Smooth muscle cell (in vitro differentiated cells): ENCODE measurements at regions not wholly inside any gene's neighbourhood (a gene's known extent, or its start where the extent isn't known, plus 50 kb on each side); places are given as distances from the start of the nearest gene placed in this dataset.

Experiments used
- DNase-seq: peaks from one replicate; lab custom pipeline; 2025; ENCODE audit not compliant: unreplicated experiment; lab: John Stamatoyannopoulos, UW
- H2AFZ ChIP-seq: fragments of 200-600 bp; sonication (generic); 2 replicates; pipeline ENCODE4 v1.6.0; 2016; ENCODE audit warnings: antibody characterized with exemption, low read depth, mild to moderate bottlenecking
- H3F3A ChIP-seq: fragments of 200-600 bp; sonication (generic); 2 replicates; pipeline ENCODE4 v1.6.0; 2017; ENCODE audit warnings: antibody characterized with exemption, low read depth
- H3K27ac ChIP-seq: fragments of 200-600 bp; sonication (generic); 2 replicates; pipeline ENCODE4 v1.5.1; 2016; ENCODE audit warnings: low read depth, mild to moderate bottlenecking
- H3K27me3 ChIP-seq: fragments of 200-600 bp; sonication (generic); 2 replicates; pipeline ENCODE4 v1.6.1; 2016; ENCODE audit warnings: low read depth, mild to moderate bottlenecking
- H3K36me3 ChIP-seq: fragments of 200-600 bp; sonication (generic); 2 replicates; pipeline ENCODE4 v1.5.1; 2016; ENCODE audit warnings: low read depth
- H3K4me1 ChIP-seq: fragments of 200-600 bp; sonication (generic); 2 replicates; pipeline ENCODE4 v1.5.1; 2016; ENCODE audit warnings: low read depth
- H3K4me2 ChIP-seq: fragments of 200-600 bp; sonication (generic); 2 replicates; pipeline ENCODE4 v1.6.0; 2016; ENCODE audit warnings: mild to moderate bottlenecking
- H3K4me3 ChIP-seq: fragments of 200-600 bp; sonication (generic); 2 replicates; pipeline ENCODE4 v1.5.1; 2016; ENCODE audit warnings: mild to moderate bottlenecking
- H3K79me2 ChIP-seq: fragments of 200-600 bp; sonication (generic); 2 replicates; pipeline ENCODE4 v1.6.0; 2016; ENCODE audit warnings: low read depth, mild to moderate bottlenecking
- H3K9ac ChIP-seq: fragments of 200-600 bp; sonication (generic); 2 replicates; pipeline ENCODE4 v1.6.0; 2016; ENCODE audit warnings: low read depth
- H3K9me3 ChIP-seq: fragments of 200-600 bp; sonication (generic); replicated peaks from 2 replicates; pipeline ENCODE4 v1.5.1; 2016; ENCODE audit warnings: low read depth
- H4K20me1 ChIP-seq: fragments of 200-600 bp; sonication (generic); 2 replicates; pipeline ENCODE4 v1.6.0; 2016; ENCODE audit warnings: low read depth
- CTCF ChIP-seq: fragments of 200-600 bp; sonication (generic); IDR thresholded peaks from 2 replicates; pipeline ENCODE4 v1.5.1; 2017; ENCODE audit warnings: borderline replicate concordance, mild to moderate bottlenecking, antibody characterized with exemption; ENCODE audit not compliant: insufficient read depth, poor library complexity, severe bottlenecking
- WGBS: methylation state at CpG from one replicate; pipeline ENCODE4 v1.1.7; 2016; ENCODE audit warnings: low lambda C conversion rate; 5-methylcytosine and 5-hydroxymethylcytosine counted together

- Histone ChIP-seq H3K27ac (no peak overlapping the region), H4K20me1 (no peaks in the 10 kb centered on the region)
- TF ChIP-seq CTCF, result no peak
These were observed 229.7 kb upstream of the IRF2BP2 start for GRCh38 chr1:234839663-234840062.

GRCh38 chr1:234838820-234839219 is 228.8 kb upstream of the IRF2BP2 start:
- no peak for DNase-seq
- Histone ChIP-seq H3K9ac (no peak overlapping the region), H3K9me3 (no peaks in the 10 kb centered on the region), H3K27ac (no peak overlapping the region), H3K4me3 (no peak overlapping the region), H3K79me2 (no peaks in the 10 kb centered on the region), H3K4me2 (no peak overlapping the region), H3K27me3 (no peaks in the 10 kb centered on the region), H3K4me1 (no peaks in the 10 kb centered on the region), H3K36me3 (no peaks in the 10 kb centered on the region), H4K20me1 (no peaks in the 10 kb centered on the region), H2AFZ (no peak overlapping the region), H3F3A (no peaks in the 10 kb centered on the region)
- WGBS, result 100% methylated on average over 1 of the region's 1 CpG
- TF ChIP-seq CTCF, result no peak

More at GRCh38 chr1:234839663-234840062, 229.7 kb upstream of the IRF2BP2 start:
- DNase-seq, result no peak
- 96% methylated on average over 2 of the region's 2 CpGs for WGBS
- Histone ChIP-seq H3K36me3 (no peaks in the 10 kb centered on the region), H3K4me2 (no peak overlapping the region), H3F3A (no peaks in the 10 kb centered on the region), H3K79me2 (no peaks in the 10 kb centered on the region), H2AFZ (no peak overlapping the region), H3K9ac (no peak overlapping the region), H3K27me3 (no peaks in the 10 kb centered on the region), H3K4me3 (no peak overlapping the region), H3K4me1 (no peaks in the 10 kb centered on the region), H3K9me3 (no peaks in the 10 kb centered on the region)

GRCh38 chr1:234838182-234838581 is 228.2 kb upstream of the IRF2BP2 start:
- no peak for DNase-seq
- H3K4me2 ChIP-seq, result no peak overlapping the region
- no peaks in the 10 kb centered on the region for H3K4me1 ChIP-seq
- no peaks in the 10 kb centered on the region for H3F3A ChIP-seq
- H4K20me1 ChIP-seq, result no peaks in the 10 kb centered on the region
- no CpG with 5 or more reads among the region's 1 CpG for WGBS
- no peak overlapping the region for H2AFZ ChIP-seq
- no peaks in the 10 kb centered on the region for H3K9me3 ChIP-seq
- no peaks in the 10 kb centered on the region for H3K27me3 ChIP-seq
- TF ChIP-seq CTCF, result no peak
- no peak overlapping the region for H3K4me3 ChIP-seq
- H3K36me3 ChIP-seq, result no peaks in the 10 kb centered on the region
- no peak overlapping the region for H3K9ac ChIP-seq
- H3K79me2 ChIP-seq, result no peaks in the 10 kb centered on the region
- H3K27ac ChIP-seq, result no peak overlapping the region

- Histone ChIP-seq H3K27me3 (no peaks in the 10 kb centered on the region), H3K9ac (no peak overlapping the region), H4K20me1 (no peaks in the 10 kb centered on the region), H3K9me3 (no peaks in the 10 kb centered on the region), H3K4me3 (no peak overlapping the region), H3K79me2 (no peaks in the 10 kb centered on the region), H3K4me2 (no peak overlapping the region), H2AFZ (no peak overlapping the region), H3F3A (no peaks in the 10 kb centered on the region), H3K36me3 (no peaks in the 10 kb centered on the region), H3K27ac (no peak overlapping the region), H3K4me1 (no peaks in the 10 kb centered on the region)
- no peak for DNase-seq
- no peak for TF ChIP-seq CTCF
These were observed 227.7 kb upstream of the IRF2BP2 start for GRCh38 chr1:234837713-234838112.
